Endothelial cell of umbilical vein (primary cell): ENCODE measurements at regions not wholly inside any gene's neighbourhood (a gene's known extent, or its start where the extent isn't known, plus 50 kb on each side); places are given as distances from the start of the nearest gene placed in this dataset.

ENCODE experiments used
- CTCF ChIP-seq, 2 donors: IDR thresholded peaks; 1 replicate in 1 of 2; 2 replicates in 1 of 2; pipeline ENCODE4 v1.5.1; 2011; ENCODE audit warnings: low read length in 2 of 2, mild to moderate bottlenecking in 2 of 2, moderate library complexity in 2 of 2, control low read depth in 1 of 2, inconsistent platforms in 1 of 2, low read depth in 1 of 2; ENCODE audit not compliant: insufficient read depth in 1 of 2; ENCODE audit errors: extremely low read depth in 1 of 2
- EZH2 ChIP-seq: IDR thresholded peaks from 2 replicates; pipeline ENCODE4 v1.6.1; 2012; ENCODE audit warnings: borderline replicate concordance, low read depth, mild to moderate bottlenecking, moderate library complexity, low read length, inconsistent platforms; ENCODE audit not compliant: severe bottlenecking
- FOS ChIP-seq: IDR thresholded peaks from 2 replicates; pipeline ENCODE4 v1.6.1; 2011; ENCODE audit warnings: mild to moderate bottlenecking, low read length, moderate library complexity, borderline replicate concordance; ENCODE audit not compliant: insufficient read depth
- GATA2 ChIP-seq: IDR thresholded peaks from 2 replicates; pipeline ENCODE4 v1.7.0; 2011; ENCODE audit warnings: low read depth, mild to moderate bottlenecking, moderate library complexity, mixed read lengths, low read length; ENCODE audit not compliant: insufficient read length, insufficient read depth
- MAX ChIP-seq: IDR thresholded peaks from 2 replicates; pipeline ENCODE4 v1.6.1; 2011; ENCODE audit not compliant: insufficient read depth, insufficient read length
- MYC ChIP-seq: IDR thresholded peaks from one replicate; pipeline ENCODE4 v1.6.1; 2011; ENCODE audit warnings: mild to moderate bottlenecking, low read depth, low read length
- POLR2A ChIP-seq: IDR thresholded peaks from 2 replicates; pipeline ENCODE4 v1.6.1; 2012; ENCODE audit warnings: low read depth, mild to moderate bottlenecking, control low read depth, low read length
- POLR2AphosphoS5 ChIP-seq: IDR thresholded peaks from 2 replicates; pipeline ENCODE4 v1.6.1; 2012; ENCODE audit warnings: low read depth, mild to moderate bottlenecking, control low read depth, low read length, moderate library complexity; ENCODE audit not compliant: insufficient read depth

GRCh38 chr5:3157214-3157613 is 405.7 kb upstream of the IRX2 start:
- TF ChIP-seq CTCF (IDR thresholded peaks at IDR 0.05; ENCODE audit: extremely low read depth in 1 of 2, insufficient read depth in 1 of 2, low read depth in 1 of 2, low read length in 2 of 2) (no peak), POLR2AphosphoS5 (no peak), GATA2 (no peak), MAX (no peak), EZH2 (no peak), POLR2A (no peak), MYC (no peak), FOS (no peak)
